NB4 (cell line): ENCODE measurements at regions not wholly inside any gene's neighbourhood (a gene's known extent, or its start where the extent isn't known, plus 50 kb on each side); places are given as distances from the start of the nearest gene placed in this dataset.
"Not testable (repeated sequence)": the region's sequence is repeated elsewhere in the genome, so short reads cannot be mapped to it uniquely, and the experiment has no call there.

Source experiments
- DNase-seq: peaks from one replicate; pipeline ENCODE4 v3.0.0; 2010; ENCODE audit warnings: low read depth
- H3K4me3 ChIP-seq: one replicate; pipeline ENCODE4 v1.5.1; 2011; ENCODE audit warnings: mild to moderate bottlenecking, low read depth, low read length, moderate library complexity
- CTCF ChIP-seq: IDR thresholded peaks from one replicate; pipeline ENCODE4 v1.5.1; 2012; ENCODE audit warnings: low read depth, low read length
- MAX ChIP-seq: IDR thresholded peaks from 2 replicates; pipeline ENCODE4 v1.6.1; 2011; ENCODE audit warnings: low read depth, low read length
- MYC ChIP-seq: IDR thresholded peaks from 2 replicates; pipeline ENCODE4 v1.6.1; 2011; ENCODE audit warnings: low read depth, low read length
- POLR2A ChIP-seq: IDR thresholded peaks from 2 replicates; pipeline ENCODE4 v1.6.1; 2011; ENCODE audit warnings: mild to moderate bottlenecking; ENCODE audit not compliant: insufficient read length; ENCODE audit errors: extremely low read depth

GRCh38 chr4:14920237-14920636, 82.0 kb upstream of the CPEB2 start:
- H3K4me3 ChIP-seq, result no peak overlapping the region
- DNase-seq, result no peak
- TF ChIP-seq POLR2A, result no peak
- no peak for TF ChIP-seq CTCF
- no peak for TF ChIP-seq MYC
- no peak for TF ChIP-seq MAX

- no peak for DNase-seq
- TF ChIP-seq MAX, result no peak
- no peak for TF ChIP-seq POLR2A
- no peak for TF ChIP-seq CTCF
- no peak for TF ChIP-seq MYC
Observed at GRCh38 chr4:14920759-14921320, 81.4 kb upstream of the CPEB2 start.

GRCh38 chr4:14921781-14922180, 80.5 kb upstream of the CPEB2 start:
- not testable (repeated sequence) for H3K4me3 ChIP-seq, DNase-seq

More at GRCh38 chr4:14920759-14921320, 81.4 kb upstream of the CPEB2 start:
- no peak overlapping the region for H3K4me3 ChIP-seq

GRCh38 chr4:14924076-14924811, 78.0 kb upstream of the CPEB2 start:
- no peak overlapping the region for H3K4me3 ChIP-seq
- no peak for DNase-seq
- TF ChIP-seq MYC (no peak), POLR2A (no peak), CTCF (no peak), MAX (no peak)

GRCh38 chr4:14924812-14925344, 77.4 kb upstream of the CPEB2 start:
- no peak overlapping the region for H3K4me3 ChIP-seq
- no peak for TF ChIP-seq MAX
- no peak for DNase-seq

GRCh38 chr4:14925471-14925870, 76.8 kb upstream of the CPEB2 start:
- no peak for DNase-seq
- no peak overlapping the region for H3K4me3 ChIP-seq
- TF ChIP-seq CTCF (no peak), POLR2A (no peak), MYC (no peak), MAX (no peak)
